ENCODE measurements at regions not wholly inside any gene's neighbourhood (a gene's known extent, or its start where the extent isn't known, plus 50 kb on each side); places are given as distances from the start of the nearest gene placed in this dataset.
"Not testable (repeated sequence)": the region's sequence is repeated elsewhere in the genome, so short reads cannot be mapped to it uniquely, and the experiment has no call there.

GRCh38 chr20:10109641-10110040 is 74.9 kb downstream of the ANKEF1 start:
- no peak for DNase-seq (ENCODE audit: low read depth)

GRCh38 chr20:10110151-10110550 is 75.4 kb downstream of the ANKEF1 start:
- no peak for DNase-seq (ENCODE audit: low read depth)

GRCh38 chr20:10111139-10111958 is 76.6 kb downstream of the ANKEF1 start:
- DNase-seq (ENCODE audit: low read depth): no peak

- DNase-seq (ENCODE audit: low read depth): no peak
Measured at GRCh38 chr20:10111959-10112250, 77.1 kb downstream of the ANKEF1 start.

- no peak for DNase-seq (ENCODE audit: low read depth)
Measured at GRCh38 chr20:10113746-10114145, 79.0 kb downstream of the ANKEF1 start.

GRCh38 chr20:10114598-10114997 is 79.8 kb downstream of the ANKEF1 start:
- no peak for DNase-seq (ENCODE audit: low read depth)

GRCh38 chr20:10115021-10115420 is 80.2 kb downstream of the ANKEF1 start:
- DNase-seq (ENCODE audit: low read depth): peak; percentile 71

GRCh38 chr20:10119336-10119735 is 84.5 kb downstream of the ANKEF1 start:
- no peak for DNase-seq (ENCODE audit: low read depth)

- DNase-seq (ENCODE audit: low read depth): not testable (repeated sequence)
Measured at GRCh38 chr20:10124883-10125282, 90.1 kb downstream of the ANKEF1 start.

GRCh38 chr20:10125757-10126156 is 91.0 kb downstream of the ANKEF1 start:
- no peak for DNase-seq (ENCODE audit: low read depth)

- DNase-seq (ENCODE audit: low read depth): no peak
Measured at GRCh38 chr20:10129749-10130148, 88.9 kb upstream of the SNAP25 start.

GRCh38 chr20:10131732-10132345 is 86.8 kb upstream of the SNAP25 start:
- DNase-seq (ENCODE audit: low read depth): no peak

GRCh38 chr20:10132387-10132786 is 86.2 kb upstream of the SNAP25 start:
- no peak for DNase-seq (ENCODE audit: low read depth)

GRCh38 chr20:10133532-10133931 is 85.1 kb upstream of the SNAP25 start:
- no peak for DNase-seq (ENCODE audit: low read depth)

- no peak for DNase-seq (ENCODE audit: low read depth)
Measured at GRCh38 chr20:10134176-10134575, 84.5 kb upstream of the SNAP25 start.

- DNase-seq (ENCODE audit: low read depth): no peak
Measured at GRCh38 chr20:10135438-10135837, 83.2 kb upstream of the SNAP25 start.

GRCh38 chr20:10137032-10137431 is 81.6 kb upstream of the SNAP25 start:
- no peak for DNase-seq (ENCODE audit: low read depth)

GRCh38 chr20:10137533-10137932 is 81.1 kb upstream of the SNAP25 start:
- no peak for DNase-seq (ENCODE audit: low read depth)

GRCh38 chr20:10157549-10157948 is 61.1 kb upstream of the SNAP25 start:
- no peak for DNase-seq (ENCODE audit: low read depth)

GRCh38 chr20:10167040-10167439 is 51.6 kb upstream of the SNAP25 start:
- DNase-seq (ENCODE audit: low read depth): no peak

- DNase-seq (ENCODE audit: low read depth): no peak
Measured at GRCh38 chr20:10167594-10167993, 51.0 kb upstream of the SNAP25 start.
